ENCODE measurements at regions not wholly inside any gene's neighbourhood (a gene's known extent, or its start where the extent isn't known, plus 50 kb on each side); places are given as distances from the start of the nearest gene placed in this dataset.

- DNase-seq (ENCODE audit: low read depth in 1 of 2, low spot score in 1 of 2), result no peak
- no peak overlapping the region for H3K27ac ChIP-seq (replicated peaks)
Measured at GRCh38 chr5:92471861-92472260, 1088.7 kb upstream of the ARRDC3 start.

GRCh38 chr5:92470770-92471169 lies 1087.7 kb upstream of the ARRDC3 start:
- Histone ChIP-seq H3K27me3 (ENCODE audit: insufficient read depth, poor library complexity, severe bottlenecking) (no peaks in the 10 kb centered on the region), H3K4me3 (replicated peaks; ENCODE audit: insufficient read depth, low read length) (no peak overlapping the region), H3K27ac (replicated peaks) (no peak overlapping the region)
- TF ChIP-seq REST (IDR thresholded peaks at IDR 0.05; ENCODE audit: insufficient replicate concordance, low read depth) (no peak), POLR2AphosphoS5 (IDR thresholded peaks at IDR 0.05; ENCODE audit: low read depth) (no peak), CTCF (IDR thresholded peaks at IDR 0.05; ENCODE audit: insufficient read depth, low read length) (no peak), SPI1 (IDR thresholded peaks at IDR 0.05; ENCODE audit: borderline replicate concordance, low read depth) (no peak), GABPA (IDR thresholded peaks at IDR 0.05; ENCODE audit: low read depth) (no peak)
- DNase-seq (ENCODE audit: low read depth in 1 of 2, low spot score in 1 of 2), result no peak

More at GRCh38 chr5:92471861-92472260, 1088.7 kb upstream of the ARRDC3 start:
- TF ChIP-seq REST (IDR thresholded peaks at IDR 0.05; ENCODE audit: insufficient replicate concordance, low read depth) (no peak), POLR2AphosphoS5 (IDR thresholded peaks at IDR 0.05; ENCODE audit: low read depth) (no peak), CTCF (IDR thresholded peaks at IDR 0.05; ENCODE audit: insufficient read depth, low read length) (no peak), GABPA (IDR thresholded peaks at IDR 0.05; ENCODE audit: low read depth) (no peak), SPI1 (IDR thresholded peaks at IDR 0.05; ENCODE audit: borderline replicate concordance, low read depth) (no peak)
- H3K27me3 ChIP-seq (ENCODE audit: insufficient read depth, poor library complexity, severe bottlenecking), result no peaks in the 10 kb centered on the region
- H3K4me3 ChIP-seq (replicated peaks; ENCODE audit: insufficient read depth, low read length), result no peak overlapping the region

- no peak for DNase-seq (ENCODE audit: low read depth in 1 of 2, low spot score in 1 of 2)
- H3K27me3 ChIP-seq (ENCODE audit: insufficient read depth, poor library complexity, severe bottlenecking), result no peaks in the 10 kb centered on the region
- TF ChIP-seq SPI1 (IDR thresholded peaks at IDR 0.05; ENCODE audit: borderline replicate concordance, low read depth), result no peak
- no peak for TF ChIP-seq GABPA (IDR thresholded peaks at IDR 0.05; ENCODE audit: low read depth)
- no peak for TF ChIP-seq POLR2AphosphoS5 (IDR thresholded peaks at IDR 0.05; ENCODE audit: low read depth)
- TF ChIP-seq REST (IDR thresholded peaks at IDR 0.05; ENCODE audit: insufficient replicate concordance, low read depth), result no peak
- no peak for TF ChIP-seq CTCF (IDR thresholded peaks at IDR 0.05; ENCODE audit: insufficient read depth, low read length)
- H3K4me3 ChIP-seq (replicated peaks; ENCODE audit: insufficient read depth, low read length), result no peak overlapping the region
- no peak overlapping the region for H3K27ac ChIP-seq (replicated peaks)
Measured at GRCh38 chr5:92468295-92468694, 1085.2 kb upstream of the ARRDC3 start.

All from HL-60 (cell line).